DND-41 (cell line): ENCODE measurements at regions not wholly inside any gene's neighbourhood (a gene's known extent, or its start where the extent isn't known, plus 50 kb on each side); places are given as distances from the start of the nearest gene placed in this dataset.

ENCODE experiments used
- ATAC-seq: fragments of 200-7000 bp; cut with Tn5 transposase; 3 replicates; pipeline ENCODE4 v1.9.1; 2021; ENCODE audit warnings: low read depth; ENCODE audit not compliant: insufficient read depth
- DNase-seq: peaks from one replicate; pipeline ENCODE4 v3.0.0-alpha.2; 2020
- H2AFZ ChIP-seq: 2 replicates; pipeline ENCODE4 v1.6.0; 2012; ENCODE audit warnings: low read depth, low read length
- H3K27ac ChIP-seq: 2 replicates; pipeline ENCODE4 v1.5.1; 2012; ENCODE audit warnings: low read length, inconsistent platforms
- H3K27me3 ChIP-seq: fragments of 200-600 bp; sonication (generic); 2 replicates; pipeline ENCODE4 v1.6.0; 2012; ENCODE audit warnings: low read length, mild to moderate bottlenecking, inconsistent platforms; ENCODE audit not compliant: insufficient read depth, poor library complexity
- H3K36me3 ChIP-seq: 2 replicates; pipeline ENCODE4 v1.5.1; 2012; ENCODE audit warnings: low read length, inconsistent platforms; ENCODE audit not compliant: insufficient read depth
- H3K4me1 ChIP-seq: 2 replicates; pipeline ENCODE4 v1.5.1; 2012; ENCODE audit warnings: mild to moderate bottlenecking, low read length; ENCODE audit not compliant: insufficient read depth
- H3K4me2 ChIP-seq: 2 replicates; pipeline ENCODE4 v1.6.0; 2012; ENCODE audit warnings: mild to moderate bottlenecking, moderate library complexity, low read length, inconsistent platforms; ENCODE audit not compliant: insufficient read depth
- H3K4me3 ChIP-seq, 2 experiments: fragments of 200-600 bp in 1 of 2; shearing (Covaris generic) in 1 of 2; 2 replicates each; pipeline ENCODE4 v1.5.1; 2012 to 2016; ENCODE audit warnings: inconsistent platforms in 2 of 2, low read length in 2 of 2, mild to moderate bottlenecking in 2 of 2, low read depth in 1 of 2, moderate library complexity in 1 of 2
- H3K79me2 ChIP-seq: 2 replicates; pipeline ENCODE4 v1.6.0; 2012; ENCODE audit warnings: low read length, inconsistent platforms; ENCODE audit not compliant: insufficient read depth
- H3K9ac ChIP-seq: 2 replicates; pipeline ENCODE4 v1.6.0; 2012; ENCODE audit warnings: low read depth, mild to moderate bottlenecking, inconsistent platforms, low read length, moderate library complexity
- H3K9me3 ChIP-seq: 2 replicates; pipeline ENCODE4 v1.5.1; 2012; ENCODE audit warnings: low read length, moderate library complexity, mild to moderate bottlenecking, inconsistent platforms; ENCODE audit not compliant: insufficient read depth, severe bottlenecking
- H4K20me1 ChIP-seq: 2 replicates; pipeline ENCODE4 v1.6.0; 2012; ENCODE audit warnings: low read length; ENCODE audit not compliant: insufficient read depth
- EZH2 ChIP-seq: IDR thresholded peaks from 3 replicates; pipeline ENCODE4 v1.6.1; 2012; ENCODE audit warnings: borderline replicate concordance, low read depth, mild to moderate bottlenecking, moderate library complexity, low read length, inconsistent platforms; ENCODE audit not compliant: severe bottlenecking
- TF ChIP-seq, protein P1 (sequence below): IDR thresholded peaks from 2 replicates; pipeline ENCODE4 v1.5.1; 2012; ENCODE audit warnings: borderline replicate concordance, low read length, moderate library complexity, mild to moderate bottlenecking; ENCODE audit not compliant: poor library complexity, severe bottlenecking; ENCODE audit errors: extremely low read depth

DNA sequence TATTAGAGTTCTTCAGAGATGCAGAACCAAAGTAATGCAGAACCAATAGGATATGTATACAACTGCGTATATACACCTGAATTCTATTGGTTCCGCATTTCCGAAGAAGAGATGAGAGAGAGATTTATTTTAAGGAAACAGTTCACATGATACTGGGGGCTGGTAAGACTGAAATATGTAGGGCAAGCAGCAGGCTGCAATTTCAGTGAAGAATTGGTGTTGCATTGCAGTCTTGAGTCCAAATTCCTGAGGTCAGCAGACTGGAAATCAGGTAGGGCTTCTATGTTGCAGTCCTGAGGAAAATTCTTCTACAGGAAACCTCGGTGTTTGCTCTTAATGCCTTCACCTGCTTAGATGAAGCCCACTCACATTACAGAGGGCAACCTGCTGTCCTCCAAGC lies 128.2 kb upstream of the MED13 start:
- Histone ChIP-seq H3K4me3 (no peak overlapping the region), H3K9ac (no peak overlapping the region), H2AFZ (no peak overlapping the region), H3K79me2 (no peaks in the 10 kb centered on the region), H3K27ac (no peak overlapping the region), H4K20me1 (no peaks in the 10 kb centered on the region), H3K27me3 (no peaks in the 10 kb centered on the region), H3K4me1 (no peaks in the 10 kb centered on the region), H3K4me2 (no peak overlapping the region), H3K9me3 (no peaks in the 10 kb centered on the region), H3K36me3 (no peaks in the 10 kb centered on the region)
- DNase-seq (no peak), ATAC-seq (no peak)
- no peak for TF ChIP-seq EZH2
- TF ChIP-seq, protein P1, sequence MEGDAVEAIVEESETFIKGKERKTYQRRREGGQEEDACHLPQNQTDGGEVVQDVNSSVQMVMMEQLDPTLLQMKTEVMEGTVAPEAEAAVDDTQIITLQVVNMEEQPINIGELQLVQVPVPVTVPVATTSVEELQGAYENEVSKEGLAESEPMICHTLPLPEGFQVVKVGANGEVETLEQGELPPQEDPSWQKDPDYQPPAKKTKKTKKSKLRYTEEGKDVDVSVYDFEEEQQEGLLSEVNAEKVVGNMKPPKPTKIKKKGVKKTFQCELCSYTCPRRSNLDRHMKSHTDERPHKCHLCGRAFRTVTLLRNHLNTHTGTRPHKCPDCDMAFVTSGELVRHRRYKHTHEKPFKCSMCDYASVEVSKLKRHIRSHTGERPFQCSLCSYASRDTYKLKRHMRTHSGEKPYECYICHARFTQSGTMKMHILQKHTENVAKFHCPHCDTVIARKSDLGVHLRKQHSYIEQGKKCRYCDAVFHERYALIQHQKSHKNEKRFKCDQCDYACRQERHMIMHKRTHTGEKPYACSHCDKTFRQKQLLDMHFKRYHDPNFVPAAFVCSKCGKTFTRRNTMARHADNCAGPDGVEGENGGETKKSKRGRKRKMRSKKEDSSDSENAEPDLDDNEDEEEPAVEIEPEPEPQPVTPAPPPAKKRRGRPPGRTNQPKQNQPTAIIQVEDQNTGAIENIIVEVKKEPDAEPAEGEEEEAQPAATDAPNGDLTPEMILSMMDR = no peak

DNA sequence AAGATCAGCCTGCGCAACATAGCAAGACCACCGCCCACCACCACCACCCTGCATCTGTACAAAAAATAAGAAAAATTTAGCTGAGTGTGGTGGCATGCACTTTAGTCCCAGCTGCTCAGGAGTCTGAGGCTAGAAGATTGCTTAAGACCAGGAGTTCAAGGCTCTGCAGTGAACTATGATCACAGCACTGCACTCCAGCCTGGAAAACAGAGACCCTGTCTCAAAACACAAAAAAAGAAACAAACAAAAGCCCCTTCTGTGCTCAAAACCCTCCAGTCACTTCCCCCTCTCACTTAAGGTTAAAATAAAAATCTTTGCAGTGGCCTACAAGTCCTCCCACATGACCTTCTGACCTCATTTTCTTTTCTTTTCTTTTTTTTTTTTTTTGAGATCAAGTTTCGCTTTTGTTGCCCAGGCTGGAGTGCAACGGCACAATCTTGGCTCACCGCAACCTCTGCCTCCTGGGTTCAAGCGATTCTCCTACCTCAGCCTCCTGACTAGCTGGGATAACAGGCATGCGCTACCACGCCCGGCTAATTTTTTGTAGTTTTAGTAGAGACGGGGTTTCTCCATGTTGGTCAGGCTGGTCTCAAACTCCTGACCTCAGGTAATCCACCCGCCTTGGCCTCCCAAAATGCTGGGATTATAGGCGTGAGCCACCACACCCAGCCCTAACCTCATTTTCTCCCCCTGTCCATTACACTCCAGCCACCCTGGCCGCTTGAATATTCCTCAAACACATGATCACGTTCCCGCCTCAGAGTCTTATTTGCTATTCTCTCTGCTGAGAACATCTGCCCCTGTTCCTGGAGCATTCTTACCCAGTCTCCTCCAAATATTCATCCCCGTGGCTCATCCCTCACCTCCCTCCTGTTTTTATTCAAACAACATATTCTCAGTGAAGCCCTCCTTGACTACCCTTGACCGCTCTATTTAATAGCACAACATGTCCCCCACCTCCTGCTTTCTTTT lies 126.6 kb upstream of the MED13 start:
- no peak overlapping the region for H3K9ac ChIP-seq
- no peak overlapping the region for H3K4me2 ChIP-seq
- H3K27me3 ChIP-seq = no peaks in the 10 kb centered on the region
- no peaks in the 10 kb centered on the region for H3K4me1 ChIP-seq
- H3K36me3 ChIP-seq = no peaks in the 10 kb centered on the region
- H4K20me1 ChIP-seq = no peaks in the 10 kb centered on the region
- H3K9me3 ChIP-seq = no peaks in the 10 kb centered on the region
- no peak overlapping the region for H3K27ac ChIP-seq
- no peak overlapping the region for H2AFZ ChIP-seq
- H3K79me2 ChIP-seq = no peaks in the 10 kb centered on the region
- no peak for DNase-seq
- no peak for ATAC-seq
- no peak overlapping the region for H3K4me3 ChIP-seq
- no peak for TF ChIP-seq EZH2
- TF ChIP-seq, protein P1 = no peak

DNA sequence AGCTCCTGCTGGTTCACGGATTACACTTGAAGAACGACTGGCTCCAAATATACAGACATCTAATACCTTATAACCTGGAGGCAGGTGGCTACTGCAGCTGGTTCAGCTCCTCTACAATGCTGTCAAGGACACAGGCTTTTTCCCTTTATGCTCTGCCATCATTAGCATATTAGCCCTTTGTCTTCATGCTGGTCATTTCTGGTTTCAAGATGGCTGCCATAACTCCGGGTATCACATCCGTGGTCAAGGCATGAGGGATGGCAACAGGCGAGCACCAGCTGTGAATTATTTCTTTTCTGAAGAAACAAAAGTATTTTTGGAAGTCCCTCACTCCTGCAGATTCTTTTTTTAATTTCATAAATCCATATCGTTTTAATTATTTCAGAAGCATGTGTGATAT lies 124.3 kb upstream of the MED13 start:
- H3K4me2 ChIP-seq = no peak overlapping the region
- DNase-seq (no peak), ATAC-seq (no peak)
- TF ChIP-seq EZH2 = no peak
- H4K20me1 ChIP-seq = no peaks in the 10 kb centered on the region
- H3K4me3 ChIP-seq = no peak overlapping the region
- H3K9ac ChIP-seq = no peak overlapping the region
- no peaks in the 10 kb centered on the region for H3K79me2 ChIP-seq
- H3K36me3 ChIP-seq = no peaks in the 10 kb centered on the region
- no peaks in the 10 kb centered on the region for H3K27me3 ChIP-seq
- no peaks in the 10 kb centered on the region for H3K4me1 ChIP-seq
- no peak overlapping the region for H2AFZ ChIP-seq
- no peak overlapping the region for H3K27ac ChIP-seq
- no peaks in the 10 kb centered on the region for H3K9me3 ChIP-seq

DNA sequence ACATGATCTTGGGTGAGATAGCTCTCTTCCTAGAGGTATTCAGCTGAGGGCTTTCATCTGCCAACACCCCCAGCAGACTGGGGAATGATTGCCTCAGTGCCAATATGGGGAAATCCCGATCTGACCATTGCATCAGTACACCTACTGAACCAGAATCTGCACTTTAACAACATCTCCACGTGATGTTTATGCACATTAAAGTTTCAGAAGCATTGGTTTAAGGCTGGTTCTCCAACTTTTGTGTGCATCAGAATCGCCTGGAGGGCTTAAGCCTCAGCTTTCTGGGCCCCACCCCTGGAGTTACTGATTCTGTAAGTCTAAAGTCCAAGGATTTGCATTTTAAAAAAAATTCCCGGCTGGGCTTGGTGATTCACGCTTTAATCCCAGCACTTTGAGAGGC lies 123.6 kb upstream of the MED13 start:
- no peak overlapping the region for H3K4me2 ChIP-seq
- no peaks in the 10 kb centered on the region for H3K27me3 ChIP-seq
- DNase-seq = no peak
- H3K79me2 ChIP-seq = no peaks in the 10 kb centered on the region
- TF ChIP-seq EZH2 = no peak
- TF ChIP-seq, protein P1 = no peak
- no peaks in the 10 kb centered on the region for H3K9me3 ChIP-seq
- H2AFZ ChIP-seq = no peak overlapping the region
- H3K4me1 ChIP-seq = no peaks in the 10 kb centered on the region
- H3K9ac ChIP-seq = no peak overlapping the region
- H3K27ac ChIP-seq = no peak overlapping the region
- no peaks in the 10 kb centered on the region for H4K20me1 ChIP-seq
- ATAC-seq = no peak
- H3K4me3 ChIP-seq = no peak overlapping the region
- no peaks in the 10 kb centered on the region for H3K36me3 ChIP-seq
